ENCODE measurements at regions not wholly inside any gene's neighbourhood (a gene's known extent, or its start where the extent isn't known, plus 50 kb on each side); places are given as distances from the start of the nearest gene placed in this dataset.

DNA sequence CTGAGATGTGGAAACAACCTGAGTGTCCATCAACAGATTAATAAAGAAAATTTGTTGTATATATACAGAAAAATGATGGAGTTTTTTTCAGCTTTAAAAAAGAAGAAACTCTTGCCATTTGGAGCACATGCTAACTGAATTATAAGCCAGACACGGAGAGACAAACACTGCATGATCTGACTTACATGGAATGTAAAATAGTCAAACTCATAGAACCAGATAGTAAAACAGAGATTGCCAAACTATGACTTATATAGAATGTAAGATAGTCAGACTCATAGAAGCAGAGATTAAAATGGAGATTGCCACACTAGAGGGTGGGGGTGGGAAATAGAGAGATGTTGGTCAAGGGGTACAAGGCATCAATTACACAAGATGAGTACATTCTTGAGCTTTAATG lies 1786.6 kb downstream of the PLA2G4A start:
- H3K27me3 ChIP-seq (ENCODE audit: control insufficient read depth in 4 of 4, insufficient read depth in 4 of 4, low read length in 3 of 4) = no peaks in the 10 kb centered on the region
- no peaks in the 10 kb centered on the region for H3K4me1 ChIP-seq (ENCODE audit: control insufficient read depth in 4 of 4, insufficient read depth in 4 of 4, low read length in 3 of 4)
- no peak overlapping the region for H3K4me3 ChIP-seq (ENCODE audit: low read depth in 1 of 3, low read length in 3 of 3)
- H3K36me3 ChIP-seq (ENCODE audit: control insufficient read depth in 4 of 4, insufficient read depth in 3 of 4, low read depth in 1 of 4, low read length in 3 of 4) = no peaks in the 10 kb centered on the region
- TF ChIP-seq, protein P1, sequence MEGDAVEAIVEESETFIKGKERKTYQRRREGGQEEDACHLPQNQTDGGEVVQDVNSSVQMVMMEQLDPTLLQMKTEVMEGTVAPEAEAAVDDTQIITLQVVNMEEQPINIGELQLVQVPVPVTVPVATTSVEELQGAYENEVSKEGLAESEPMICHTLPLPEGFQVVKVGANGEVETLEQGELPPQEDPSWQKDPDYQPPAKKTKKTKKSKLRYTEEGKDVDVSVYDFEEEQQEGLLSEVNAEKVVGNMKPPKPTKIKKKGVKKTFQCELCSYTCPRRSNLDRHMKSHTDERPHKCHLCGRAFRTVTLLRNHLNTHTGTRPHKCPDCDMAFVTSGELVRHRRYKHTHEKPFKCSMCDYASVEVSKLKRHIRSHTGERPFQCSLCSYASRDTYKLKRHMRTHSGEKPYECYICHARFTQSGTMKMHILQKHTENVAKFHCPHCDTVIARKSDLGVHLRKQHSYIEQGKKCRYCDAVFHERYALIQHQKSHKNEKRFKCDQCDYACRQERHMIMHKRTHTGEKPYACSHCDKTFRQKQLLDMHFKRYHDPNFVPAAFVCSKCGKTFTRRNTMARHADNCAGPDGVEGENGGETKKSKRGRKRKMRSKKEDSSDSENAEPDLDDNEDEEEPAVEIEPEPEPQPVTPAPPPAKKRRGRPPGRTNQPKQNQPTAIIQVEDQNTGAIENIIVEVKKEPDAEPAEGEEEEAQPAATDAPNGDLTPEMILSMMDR (IDR thresholded peaks at IDR 0.05; ENCODE audit: low read depth, low read length, missing input control) = no peak
- no peak for DNase-seq (ENCODE audit: low spot score)
- no peak overlapping the region for H3K27ac ChIP-seq (ENCODE audit: low read depth in 1 of 2, low read length in 2 of 2)
- peaks cover 0 to 1% (median 0%) of the 10 kb centered on the region in 4 donors for H3K9me3 ChIP-seq (ENCODE audit: control insufficient read depth in 4 of 4, low read length in 3 of 4)
- 69% methylated on average over 1 of the region's 1 CpG for WGBS
- no peak overlapping the region for H3K9ac ChIP-seq (ENCODE audit: low read depth in 1 of 2, low read length in 2 of 2)

DNA sequence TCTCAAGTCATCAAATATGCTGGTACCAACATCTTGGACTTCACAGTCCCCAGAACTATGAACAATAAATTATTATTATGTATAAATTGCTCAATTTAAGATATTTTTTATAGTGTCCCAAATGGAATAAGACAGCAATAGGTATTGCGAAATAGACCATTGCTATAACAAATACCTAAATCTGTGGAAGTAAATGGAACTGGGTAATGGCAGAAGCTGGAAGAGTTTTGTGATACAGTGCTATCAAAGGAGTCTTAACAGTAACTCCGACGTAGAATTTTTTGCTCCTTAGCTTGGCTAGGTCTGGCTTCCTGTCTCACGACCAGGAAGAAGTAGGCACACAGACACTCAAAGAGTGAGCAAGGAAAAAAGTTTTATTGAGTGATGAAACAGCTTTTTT lies 1791.5 kb downstream of the PLA2G4A start:
- H3K9me3 ChIP-seq (ENCODE audit: control insufficient read depth in 4 of 4, low read length in 3 of 4) = peaks cover 0 to 4% (median 0%) of the 10 kb centered on the region in 4 donors
- WGBS = 78% methylated on average over 4 of the region's 4 CpGs
- no peak for TF ChIP-seq RXRA (IDR thresholded peaks at IDR 0.05)
- TF ChIP-seq EGR1 (IDR thresholded peaks at IDR 0.05; ENCODE audit: low read depth in 2 of 2) = no peak
- no peak for TF ChIP-seq JUND (IDR thresholded peaks at IDR 0.05)
- no peak for TF ChIP-seq FOXA1 (IDR thresholded peaks at IDR 0.05)
- TF ChIP-seq, protein P2, sequence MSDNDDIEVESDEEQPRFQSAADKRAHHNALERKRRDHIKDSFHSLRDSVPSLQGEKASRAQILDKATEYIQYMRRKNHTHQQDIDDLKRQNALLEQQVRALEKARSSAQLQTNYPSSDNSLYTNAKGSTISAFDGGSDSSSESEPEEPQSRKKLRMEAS (IDR thresholded peaks at IDR 0.05) = no peak
- TF ChIP-seq NR2F2 (IDR thresholded peaks at IDR 0.05) = no peak
- no peak for TF ChIP-seq TAF1 (conservative IDR thresholded peaks at IDR 0.05)
- TF ChIP-seq HNF4A (conservative IDR thresholded peaks at IDR 0.05) = no peak
- TF ChIP-seq RAD21 (IDR thresholded peaks at IDR 0.05) = no peak
- no peak for TF ChIP-seq SP1 (IDR thresholded peaks at IDR 0.05)
- TF ChIP-seq, protein P3, sequence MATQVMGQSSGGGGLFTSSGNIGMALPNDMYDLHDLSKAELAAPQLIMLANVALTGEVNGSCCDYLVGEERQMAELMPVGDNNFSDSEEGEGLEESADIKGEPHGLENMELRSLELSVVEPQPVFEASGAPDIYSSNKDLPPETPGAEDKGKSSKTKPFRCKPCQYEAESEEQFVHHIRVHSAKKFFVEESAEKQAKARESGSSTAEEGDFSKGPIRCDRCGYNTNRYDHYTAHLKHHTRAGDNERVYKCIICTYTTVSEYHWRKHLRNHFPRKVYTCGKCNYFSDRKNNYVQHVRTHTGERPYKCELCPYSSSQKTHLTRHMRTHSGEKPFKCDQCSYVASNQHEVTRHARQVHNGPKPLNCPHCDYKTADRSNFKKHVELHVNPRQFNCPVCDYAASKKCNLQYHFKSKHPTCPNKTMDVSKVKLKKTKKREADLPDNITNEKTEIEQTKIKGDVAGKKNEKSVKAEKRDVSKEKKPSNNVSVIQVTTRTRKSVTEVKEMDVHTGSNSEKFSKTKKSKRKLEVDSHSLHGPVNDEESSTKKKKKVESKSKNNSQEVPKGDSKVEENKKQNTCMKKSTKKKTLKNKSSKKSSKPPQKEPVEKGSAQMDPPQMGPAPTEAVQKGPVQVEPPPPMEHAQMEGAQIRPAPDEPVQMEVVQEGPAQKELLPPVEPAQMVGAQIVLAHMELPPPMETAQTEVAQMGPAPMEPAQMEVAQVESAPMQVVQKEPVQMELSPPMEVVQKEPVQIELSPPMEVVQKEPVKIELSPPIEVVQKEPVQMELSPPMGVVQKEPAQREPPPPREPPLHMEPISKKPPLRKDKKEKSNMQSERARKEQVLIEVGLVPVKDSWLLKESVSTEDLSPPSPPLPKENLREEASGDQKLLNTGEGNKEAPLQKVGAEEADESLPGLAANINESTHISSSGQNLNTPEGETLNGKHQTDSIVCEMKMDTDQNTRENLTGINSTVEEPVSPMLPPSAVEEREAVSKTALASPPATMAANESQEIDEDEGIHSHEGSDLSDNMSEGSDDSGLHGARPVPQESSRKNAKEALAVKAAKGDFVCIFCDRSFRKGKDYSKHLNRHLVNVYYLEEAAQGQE (IDR thresholded peaks at IDR 0.05) = no peak
- no peak for TF ChIP-seq FOXA2 (IDR thresholded peaks at IDR 0.05)
- TF ChIP-seq, protein P4, sequence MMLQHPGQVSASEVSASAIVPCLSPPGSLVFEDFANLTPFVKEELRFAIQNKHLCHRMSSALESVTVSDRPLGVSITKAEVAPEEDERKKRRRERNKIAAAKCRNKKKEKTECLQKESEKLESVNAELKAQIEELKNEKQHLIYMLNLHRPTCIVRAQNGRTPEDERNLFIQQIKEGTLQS (IDR thresholded peaks at IDR 0.05) = no peak
- TF ChIP-seq GABPA (IDR thresholded peaks at IDR 0.05 in 1 of 2, conservative IDR thresholded peaks at IDR 0.05 in 1 of 2) = no peak
- TF ChIP-seq, protein P1 (IDR thresholded peaks at IDR 0.05; ENCODE audit: low read depth, low read length, missing input control) = no peak
- TF ChIP-seq, protein P5, sequence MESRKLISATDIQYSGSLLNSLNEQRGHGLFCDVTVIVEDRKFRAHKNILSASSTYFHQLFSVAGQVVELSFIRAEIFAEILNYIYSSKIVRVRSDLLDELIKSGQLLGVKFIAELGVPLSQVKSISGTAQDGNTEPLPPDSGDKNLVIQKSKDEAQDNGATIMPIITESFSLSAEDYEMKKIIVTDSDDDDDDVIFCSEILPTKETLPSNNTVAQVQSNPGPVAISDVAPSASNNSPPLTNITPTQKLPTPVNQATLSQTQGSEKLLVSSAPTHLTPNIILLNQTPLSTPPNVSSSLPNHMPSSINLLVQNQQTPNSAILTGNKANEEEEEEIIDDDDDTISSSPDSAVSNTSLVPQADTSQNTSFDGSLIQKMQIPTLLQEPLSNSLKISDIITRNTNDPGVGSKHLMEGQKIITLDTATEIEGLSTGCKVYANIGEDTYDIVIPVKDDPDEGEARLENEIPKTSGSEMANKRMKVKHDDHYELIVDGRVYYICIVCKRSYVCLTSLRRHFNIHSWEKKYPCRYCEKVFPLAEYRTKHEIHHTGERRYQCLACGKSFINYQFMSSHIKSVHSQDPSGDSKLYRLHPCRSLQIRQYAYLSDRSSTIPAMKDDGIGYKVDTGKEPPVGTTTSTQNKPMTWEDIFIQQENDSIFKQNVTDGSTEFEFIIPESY (IDR thresholded peaks at IDR 0.05) = no peak
- no peak for TF ChIP-seq YY1 (IDR thresholded peaks at IDR 0.05)
- H3K4me3 ChIP-seq (ENCODE audit: low read depth in 1 of 3, low read length in 3 of 3) = no peak overlapping the region
- no peak for DNase-seq (ENCODE audit: low spot score)
- H3K36me3 ChIP-seq (ENCODE audit: control insufficient read depth in 4 of 4, insufficient read depth in 3 of 4, low read depth in 1 of 4, low read length in 3 of 4) = no peaks in the 10 kb centered on the region
- H3K9ac ChIP-seq (ENCODE audit: low read depth in 1 of 2, low read length in 2 of 2) = no peak overlapping the region
- H3K4me1 ChIP-seq (ENCODE audit: control insufficient read depth in 4 of 4, insufficient read depth in 4 of 4, low read length in 3 of 4) = no peaks in the 10 kb centered on the region
- H3K27ac ChIP-seq (ENCODE audit: low read depth in 1 of 2, low read length in 2 of 2) = no peak overlapping the region
- H3K27me3 ChIP-seq (ENCODE audit: control insufficient read depth in 4 of 4, insufficient read depth in 4 of 4, low read length in 3 of 4) = no peaks in the 10 kb centered on the region

All from liver (tissue), 8 donors.